ENCODE measurements at regions not wholly inside any gene's neighbourhood (a gene's known extent, or its start where the extent isn't known, plus 50 kb on each side); places are given as distances from the start of the nearest gene placed in this dataset.

DNA sequence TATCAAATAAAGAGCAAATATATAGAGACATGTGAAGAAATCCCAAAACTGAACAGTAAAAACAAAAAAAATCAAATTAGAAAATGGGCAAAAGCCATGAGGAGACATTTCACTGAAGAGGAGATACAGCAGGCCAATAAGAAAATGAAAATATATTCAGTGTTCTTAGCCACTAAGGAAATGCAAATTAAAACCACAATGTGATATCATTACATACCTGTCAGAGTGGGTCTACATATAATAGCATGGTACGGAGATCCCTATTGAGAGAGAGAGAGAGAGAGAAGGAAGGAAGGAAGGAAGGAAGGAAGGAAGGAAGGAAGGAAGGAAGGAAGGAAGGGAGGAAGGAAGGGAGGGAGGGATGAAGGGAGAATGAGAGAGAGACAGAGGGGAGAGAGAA is 707.0 kb upstream of the ACTRT1 start:
- H3K9me3 Mint-ChIP-seq (ENCODE audit: unreplicated experiment), result no peaks in the 10 kb centered on the region
- no peak overlapping the region for H3K27ac Mint-ChIP-seq (ENCODE audit: unreplicated experiment)
- no peaks in the 10 kb centered on the region for H3K27me3 Mint-ChIP-seq (ENCODE audit: unreplicated experiment)
- no peak overlapping the region for H3K4me3 Mint-ChIP-seq (ENCODE audit: unreplicated experiment)
- no peaks in the 10 kb centered on the region for H3K36me3 Mint-ChIP-seq (ENCODE audit: unreplicated experiment)
- no peaks in the 10 kb centered on the region for H3K4me1 Mint-ChIP-seq (ENCODE audit: low read depth, unreplicated experiment)
- no peak for DNase-seq
- TF ChIP-seq CTCF (IDR thresholded peaks at IDR 0.05; ENCODE audit: partially characterized antibody, unreplicated experiment), result no peak

DNA sequence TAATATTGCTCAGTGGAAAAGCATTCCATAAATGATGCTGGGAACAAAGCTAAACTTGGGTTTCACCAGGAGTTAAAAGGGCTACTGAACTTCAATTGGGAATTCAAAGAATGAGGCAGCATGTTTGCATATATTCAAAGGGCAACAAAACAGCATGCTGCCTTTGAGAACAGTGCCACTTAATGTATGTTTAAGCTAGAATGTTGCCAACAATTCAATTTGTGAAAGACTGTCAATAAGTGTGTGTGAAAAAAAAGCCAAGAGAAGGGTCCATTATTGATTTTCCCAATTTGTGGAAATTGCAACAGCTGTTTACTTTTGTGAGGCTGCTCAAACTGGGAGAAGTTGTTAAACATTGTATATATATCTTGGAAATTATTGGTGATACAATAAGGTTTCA is 701.9 kb upstream of the ACTRT1 start:
- Mint-ChIP-seq H3K36me3 (ENCODE audit: unreplicated experiment) (no peaks in the 10 kb centered on the region), H3K27me3 (ENCODE audit: unreplicated experiment) (no peaks in the 10 kb centered on the region), H3K27ac (ENCODE audit: unreplicated experiment) (no peak overlapping the region), H3K9me3 (ENCODE audit: unreplicated experiment) (no peaks in the 10 kb centered on the region), H3K4me3 (ENCODE audit: unreplicated experiment) (no peak overlapping the region), H3K4me1 (ENCODE audit: low read depth, unreplicated experiment) (peaks cover 3% of the 10 kb centered on the region)
- TF ChIP-seq CTCF (IDR thresholded peaks at IDR 0.05; ENCODE audit: partially characterized antibody, unreplicated experiment), result no peak
- DNase-seq, result no peak

DNA sequence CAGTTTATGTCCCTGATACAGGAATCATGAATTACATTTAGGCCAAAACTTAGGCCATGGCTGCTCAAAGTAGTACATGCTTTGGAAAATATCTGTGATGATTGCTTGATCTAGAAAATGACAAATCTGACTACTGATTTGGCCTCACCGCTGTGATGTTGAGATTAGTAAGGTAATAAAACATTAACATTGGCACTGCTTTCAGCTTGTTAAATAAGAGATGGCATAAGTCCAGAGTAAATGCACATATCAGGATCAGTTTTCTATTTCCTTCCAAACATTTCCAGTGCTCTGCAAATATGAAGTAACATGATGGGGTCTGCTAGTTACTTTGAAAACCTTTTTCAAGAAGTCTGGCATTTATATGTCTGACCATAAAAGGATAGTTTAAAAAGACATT is 687.3 kb upstream of the ACTRT1 start:
- no peak for DNase-seq
- Mint-ChIP-seq H3K27me3 (ENCODE audit: unreplicated experiment) (no peaks in the 10 kb centered on the region), H3K4me1 (ENCODE audit: low read depth, unreplicated experiment) (no peaks in the 10 kb centered on the region), H3K36me3 (ENCODE audit: unreplicated experiment) (no peaks in the 10 kb centered on the region), H3K9me3 (ENCODE audit: unreplicated experiment) (no peaks in the 10 kb centered on the region), H3K4me3 (ENCODE audit: unreplicated experiment) (no peak overlapping the region), H3K27ac (ENCODE audit: unreplicated experiment) (no peak overlapping the region)
- no peak for TF ChIP-seq CTCF (IDR thresholded peaks at IDR 0.05; ENCODE audit: partially characterized antibody, unreplicated experiment)

- DNase-seq, result no peak
- Mint-ChIP-seq H3K27ac (ENCODE audit: unreplicated experiment) (no peak overlapping the region), H3K27me3 (ENCODE audit: unreplicated experiment) (no peaks in the 10 kb centered on the region), H3K36me3 (ENCODE audit: unreplicated experiment) (no peaks in the 10 kb centered on the region), H3K4me1 (ENCODE audit: low read depth, unreplicated experiment) (no peaks in the 10 kb centered on the region), H3K4me3 (ENCODE audit: unreplicated experiment) (no peak overlapping the region), H3K9me3 (ENCODE audit: unreplicated experiment) (peaks cover 2% of the 10 kb centered on the region)
- TF ChIP-seq CTCF (IDR thresholded peaks at IDR 0.05; ENCODE audit: partially characterized antibody, unreplicated experiment), result no peak
Measured at GRCh38 chrX:128728943-128729342, 676.7 kb upstream of the ACTRT1 start.

- H3K9me3 Mint-ChIP-seq (ENCODE audit: unreplicated experiment), result no peaks in the 10 kb centered on the region
- no peaks in the 10 kb centered on the region for H3K27me3 Mint-ChIP-seq (ENCODE audit: unreplicated experiment)
- no peak for TF ChIP-seq CTCF (IDR thresholded peaks at IDR 0.05; ENCODE audit: partially characterized antibody, unreplicated experiment)
- H3K4me1 Mint-ChIP-seq (ENCODE audit: low read depth, unreplicated experiment), result no peaks in the 10 kb centered on the region
- no peak overlapping the region for H3K4me3 Mint-ChIP-seq (ENCODE audit: unreplicated experiment)
- H3K27ac Mint-ChIP-seq (ENCODE audit: unreplicated experiment), result no peak overlapping the region
- no peak for DNase-seq
- no peaks in the 10 kb centered on the region for H3K36me3 Mint-ChIP-seq (ENCODE audit: unreplicated experiment)
Measured at GRCh38 chrX:128717635-128718578, 665.7 kb upstream of the ACTRT1 start.
